Mesothelial cell of epicardium (in vitro differentiated cells): ENCODE measurements at regions not wholly inside any gene's neighbourhood (a gene's known extent, or its start where the extent isn't known, plus 50 kb on each side); places are given as distances from the start of the nearest gene placed in this dataset.

Experiments
- DNase-seq, 2 experiments: peaks; one replicate each; pipeline ENCODE4 v3.0.0; 2021; ENCODE audit warnings: low spot score in 2 of 2; ENCODE audit not compliant: unreplicated experiment in 2 of 2
- H3K27ac Mint-ChIP-seq: 2 replicates; pipeline ENCODE4 v1.8.0; 2021; ENCODE audit warnings: mixed read lengths
- H3K27me3 Mint-ChIP-seq: 2 replicates; pipeline ENCODE4 v1.8.0; 2021; ENCODE audit warnings: low read depth, mixed read lengths
- H3K36me3 Mint-ChIP-seq: 2 replicates; pipeline ENCODE4 v1.8.0; 2021; ENCODE audit warnings: mixed read lengths
- H3K4me1 Mint-ChIP-seq: 2 replicates; pipeline ENCODE4 v1.8.0; 2021; ENCODE audit warnings: mixed read lengths
- H3K4me3 Mint-ChIP-seq: 2 replicates; pipeline ENCODE4 v1.8.0; 2021; ENCODE audit warnings: mild to moderate bottlenecking, moderate library complexity, mixed read lengths
- H3K9me3 Mint-ChIP-seq: 2 replicates; pipeline ENCODE4 v1.8.0; 2021; ENCODE audit warnings: mixed read lengths
- TF ChIP-seq, protein P1 (sequence below): fragments of 200-600 bp; sonication (generic); IDR thresholded peaks from one replicate; pipeline ENCODE4 v1.5.0; 2021; ENCODE audit warnings: antibody characterized with exemption; ENCODE audit not compliant: unreplicated experiment

DNA sequence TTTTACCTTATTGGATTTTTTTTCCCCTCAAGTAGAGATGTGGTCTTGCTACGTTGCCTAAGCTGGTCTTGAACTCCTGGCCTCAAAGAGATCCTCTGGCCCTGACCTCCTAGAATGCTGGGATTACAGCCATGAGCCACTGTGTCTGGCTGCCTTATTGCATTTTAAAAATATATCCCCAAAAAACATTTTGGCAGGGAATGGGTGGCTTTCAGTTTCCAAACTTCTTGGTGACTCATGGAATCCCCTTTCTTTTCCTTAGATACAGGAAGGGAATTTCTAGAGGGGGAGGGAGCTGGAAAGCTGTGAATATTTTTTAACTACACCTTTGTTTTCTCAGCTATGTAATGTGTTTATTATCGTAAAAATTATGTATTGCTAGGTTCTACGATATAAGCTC lies 73.3 kb downstream of the SNRPE start:
- TF ChIP-seq, protein P1, sequence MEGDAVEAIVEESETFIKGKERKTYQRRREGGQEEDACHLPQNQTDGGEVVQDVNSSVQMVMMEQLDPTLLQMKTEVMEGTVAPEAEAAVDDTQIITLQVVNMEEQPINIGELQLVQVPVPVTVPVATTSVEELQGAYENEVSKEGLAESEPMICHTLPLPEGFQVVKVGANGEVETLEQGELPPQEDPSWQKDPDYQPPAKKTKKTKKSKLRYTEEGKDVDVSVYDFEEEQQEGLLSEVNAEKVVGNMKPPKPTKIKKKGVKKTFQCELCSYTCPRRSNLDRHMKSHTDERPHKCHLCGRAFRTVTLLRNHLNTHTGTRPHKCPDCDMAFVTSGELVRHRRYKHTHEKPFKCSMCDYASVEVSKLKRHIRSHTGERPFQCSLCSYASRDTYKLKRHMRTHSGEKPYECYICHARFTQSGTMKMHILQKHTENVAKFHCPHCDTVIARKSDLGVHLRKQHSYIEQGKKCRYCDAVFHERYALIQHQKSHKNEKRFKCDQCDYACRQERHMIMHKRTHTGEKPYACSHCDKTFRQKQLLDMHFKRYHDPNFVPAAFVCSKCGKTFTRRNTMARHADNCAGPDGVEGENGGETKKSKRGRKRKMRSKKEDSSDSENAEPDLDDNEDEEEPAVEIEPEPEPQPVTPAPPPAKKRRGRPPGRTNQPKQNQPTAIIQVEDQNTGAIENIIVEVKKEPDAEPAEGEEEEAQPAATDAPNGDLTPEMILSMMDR = no peak
- no peaks in the 10 kb centered on the region for H3K36me3 Mint-ChIP-seq
- no peaks in the 10 kb centered on the region for H3K27me3 Mint-ChIP-seq
- DNase-seq = no peak
- no peak overlapping the region for H3K27ac Mint-ChIP-seq
- H3K9me3 Mint-ChIP-seq = no peaks in the 10 kb centered on the region
- H3K4me1 Mint-ChIP-seq = peaks cover 13% of the 10 kb centered on the region
- no peak overlapping the region for H3K4me3 Mint-ChIP-seq

DNA sequence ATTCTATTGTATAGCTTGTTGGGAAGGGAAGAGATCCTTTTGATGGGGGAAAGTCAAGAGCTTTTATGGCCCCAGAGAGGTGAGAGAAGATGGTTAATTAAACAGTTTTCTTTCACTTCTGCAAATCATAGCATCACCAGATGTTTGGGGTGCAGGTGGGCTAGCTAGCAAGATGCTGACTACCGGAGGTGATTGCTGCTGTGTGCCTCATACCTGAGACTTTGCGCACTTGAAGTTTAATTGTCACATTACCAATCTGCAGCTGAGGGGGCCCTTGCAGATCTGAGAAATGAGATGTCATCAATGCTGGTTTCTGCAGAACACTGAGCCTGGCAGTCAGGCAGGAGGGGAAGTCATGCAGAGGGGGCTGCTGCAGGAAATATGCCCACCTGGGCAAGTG lies 73.9 kb downstream of the SNRPE start:
- Mint-ChIP-seq H3K9me3 (no peaks in the 10 kb centered on the region), H3K27me3 (no peaks in the 10 kb centered on the region), H3K27ac (no peak overlapping the region), H3K36me3 (no peaks in the 10 kb centered on the region), H3K4me1 (peaks cover 7% of the 10 kb centered on the region), H3K4me3 (no peak overlapping the region)
- DNase-seq = no peak
- TF ChIP-seq, protein P1 = no peak

DNA sequence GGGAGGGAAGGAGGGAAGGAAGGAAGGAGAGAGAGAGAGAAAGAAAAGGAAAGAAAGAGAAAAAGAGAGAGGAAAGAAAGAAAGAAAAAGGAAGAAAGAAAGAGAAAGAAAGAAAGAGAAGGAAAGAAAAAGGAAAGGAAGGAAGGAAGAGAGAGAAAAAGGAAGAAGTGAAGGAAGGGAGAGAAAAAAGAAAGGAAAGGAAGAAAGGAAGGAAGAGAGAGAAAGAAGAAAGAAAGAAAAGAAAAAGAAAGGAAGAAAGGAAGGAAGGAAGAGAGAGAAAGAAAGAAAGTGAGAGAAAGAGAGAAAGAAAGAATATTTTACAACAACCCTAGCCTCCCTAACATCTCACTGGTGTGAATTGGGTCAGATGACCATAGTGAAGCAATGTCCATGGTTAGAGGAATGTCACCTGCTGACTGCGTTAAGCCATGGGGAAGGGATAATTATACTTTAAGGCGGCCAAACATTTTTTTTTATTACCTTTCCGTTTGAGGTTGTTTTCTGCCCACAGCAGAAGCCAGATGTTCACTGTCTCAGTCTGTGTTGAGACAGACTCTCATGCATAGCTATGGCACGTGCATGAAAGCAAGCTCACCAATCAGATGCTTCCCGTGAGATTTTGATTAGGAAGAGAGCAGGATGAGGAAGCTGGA lies 76.4 kb downstream of the SNRPE start:
- Mint-ChIP-seq H3K4me1 (no peaks in the 10 kb centered on the region), H3K27ac (no peak overlapping the region), H3K4me3 (no peak overlapping the region), H3K9me3 (no peaks in the 10 kb centered on the region), H3K27me3 (no peaks in the 10 kb centered on the region), H3K36me3 (no peaks in the 10 kb centered on the region)
- TF ChIP-seq, protein P1 = no peak
- no peak for DNase-seq

DNA sequence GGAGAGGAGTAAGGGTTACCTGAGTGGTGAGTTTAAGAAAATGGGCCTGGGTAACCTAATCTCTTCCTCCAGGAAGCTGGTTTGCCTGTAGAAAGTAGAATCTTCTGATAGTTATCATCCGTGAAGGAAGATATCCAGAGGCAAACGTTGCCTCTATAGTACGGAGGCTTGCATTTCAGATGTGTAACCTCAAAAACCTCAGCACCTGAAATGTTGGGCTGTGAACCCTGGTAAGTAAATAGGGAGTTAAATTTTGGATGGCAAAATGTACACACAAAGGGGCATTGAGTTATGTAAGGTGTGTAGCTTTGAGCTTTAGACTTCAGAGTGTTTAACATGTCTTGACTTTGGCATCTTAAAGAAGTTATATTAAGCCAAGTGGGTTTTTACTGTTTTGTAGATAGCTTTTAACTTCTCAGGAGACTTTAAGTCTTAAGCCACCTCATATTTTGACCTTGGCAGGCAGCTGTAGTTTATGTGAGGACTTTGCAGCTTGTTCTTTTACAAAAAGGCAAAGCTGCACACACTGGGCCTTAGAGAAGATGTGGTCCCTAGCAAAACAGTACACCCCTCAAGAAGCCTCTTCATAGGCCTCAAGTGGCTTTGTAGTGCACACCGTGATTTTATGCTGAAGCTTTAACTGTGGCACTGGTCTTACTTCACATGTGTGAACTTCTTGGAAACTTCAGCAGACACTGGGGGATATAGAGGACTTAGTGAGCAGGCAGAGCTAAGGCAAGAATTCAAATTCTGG lies 83.4 kb downstream of the SNRPE start:
- Mint-ChIP-seq H3K27ac (no peak overlapping the region), H3K27me3 (no peaks in the 10 kb centered on the region), H3K4me3 (no peak overlapping the region), H3K36me3 (no peaks in the 10 kb centered on the region), H3K9me3 (peaks cover 4% of the 10 kb centered on the region), H3K4me1 (peaks cover 4% of the 10 kb centered on the region)
- no peak for DNase-seq
- TF ChIP-seq, protein P1 = no peak

DNA sequence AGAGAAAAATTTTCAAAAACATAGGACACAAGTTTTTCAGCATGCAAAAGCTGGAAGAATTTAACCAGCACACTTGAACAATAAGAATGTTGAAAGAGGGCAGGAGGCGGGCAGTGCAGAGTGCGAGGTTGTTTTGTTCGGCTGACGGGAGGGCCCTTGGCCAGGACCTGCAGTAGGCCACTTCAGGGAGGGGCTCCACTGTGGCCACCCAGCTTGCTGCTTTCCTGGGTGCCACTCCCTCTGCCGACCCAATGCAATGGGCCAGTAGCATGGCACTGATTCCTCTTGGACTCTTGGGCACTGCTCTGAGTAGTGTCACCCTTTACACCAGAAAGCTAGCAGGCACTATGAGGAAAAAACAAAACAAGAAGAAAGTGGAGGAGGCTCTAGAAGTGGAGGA lies 92.9 kb downstream of the SNRPE start:
- Mint-ChIP-seq H3K4me1 (no peaks in the 10 kb centered on the region), H3K27ac (no peak overlapping the region), H3K4me3 (no peak overlapping the region), H3K27me3 (no peaks in the 10 kb centered on the region), H3K9me3 (peaks cover 32% of the 10 kb centered on the region), H3K36me3 (peaks cover 11% of the 10 kb centered on the region)
- no peak for DNase-seq
- TF ChIP-seq, protein P1 = no peak
